ENCODE measurements at regions not wholly inside any gene's neighbourhood (a gene's known extent, or its start where the extent isn't known, plus 50 kb on each side); places are given as distances from the start of the nearest gene placed in this dataset.

DNA sequence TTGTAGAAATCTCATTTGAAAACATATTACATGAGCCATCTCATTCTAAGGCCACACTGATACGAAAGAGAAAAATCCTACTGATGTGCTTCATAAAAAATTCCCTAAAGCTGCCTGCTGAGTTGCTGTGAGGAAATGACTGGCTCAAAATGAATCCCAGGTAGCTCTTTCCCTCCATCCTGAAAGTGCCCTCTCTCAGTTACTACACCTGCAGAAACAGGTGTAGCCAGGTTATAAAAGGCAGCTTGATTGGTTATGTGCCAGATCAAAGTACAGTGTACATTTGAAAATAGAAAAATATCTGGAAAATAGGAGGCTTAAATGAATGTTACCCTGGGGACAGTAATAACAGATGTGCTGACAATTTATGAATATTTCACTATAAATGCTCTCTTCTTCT is 833.4 kb upstream of the ADGRL4 start:
- Histone ChIP-seq H3K27me3 (ENCODE audit: control insufficient read depth, insufficient read depth, low read length) (no peaks in the 10 kb centered on the region), H3K4me1 (ENCODE audit: control insufficient read depth in 2 of 3, insufficient read depth in 2 of 3, low read depth in 1 of 3, low read length in 3 of 3) (no peaks in the 10 kb centered on the region), H3K9me3 (ENCODE audit: control insufficient read depth in 2 of 3, insufficient read depth in 1 of 3, low read length in 3 of 3) (no peaks in the 10 kb centered on the region), H3K9ac (ENCODE audit: low read length in 3 of 3) (no peak overlapping the region), H3K36me3 (ENCODE audit: control insufficient read depth in 2 of 3, insufficient read depth in 3 of 3, low read length in 3 of 3) (no peaks in the 10 kb centered on the region), H3K4me3 (ENCODE audit: low read length in 3 of 3) (no peak overlapping the region), H3K27ac (ENCODE audit: low read depth in 2 of 2, low read length in 2 of 2) (no peak overlapping the region)
- TF ChIP-seq, protein P1, sequence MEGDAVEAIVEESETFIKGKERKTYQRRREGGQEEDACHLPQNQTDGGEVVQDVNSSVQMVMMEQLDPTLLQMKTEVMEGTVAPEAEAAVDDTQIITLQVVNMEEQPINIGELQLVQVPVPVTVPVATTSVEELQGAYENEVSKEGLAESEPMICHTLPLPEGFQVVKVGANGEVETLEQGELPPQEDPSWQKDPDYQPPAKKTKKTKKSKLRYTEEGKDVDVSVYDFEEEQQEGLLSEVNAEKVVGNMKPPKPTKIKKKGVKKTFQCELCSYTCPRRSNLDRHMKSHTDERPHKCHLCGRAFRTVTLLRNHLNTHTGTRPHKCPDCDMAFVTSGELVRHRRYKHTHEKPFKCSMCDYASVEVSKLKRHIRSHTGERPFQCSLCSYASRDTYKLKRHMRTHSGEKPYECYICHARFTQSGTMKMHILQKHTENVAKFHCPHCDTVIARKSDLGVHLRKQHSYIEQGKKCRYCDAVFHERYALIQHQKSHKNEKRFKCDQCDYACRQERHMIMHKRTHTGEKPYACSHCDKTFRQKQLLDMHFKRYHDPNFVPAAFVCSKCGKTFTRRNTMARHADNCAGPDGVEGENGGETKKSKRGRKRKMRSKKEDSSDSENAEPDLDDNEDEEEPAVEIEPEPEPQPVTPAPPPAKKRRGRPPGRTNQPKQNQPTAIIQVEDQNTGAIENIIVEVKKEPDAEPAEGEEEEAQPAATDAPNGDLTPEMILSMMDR (IDR thresholded peaks at IDR 0.05; ENCODE audit: borderline replicate concordance, extremely low read depth, insufficient read depth) = no peak
- FAIRE-seq (no peak), DNase-seq (no peak)
- intact Hi-C loops (cut with DNase I) = no loop called here

DNA sequence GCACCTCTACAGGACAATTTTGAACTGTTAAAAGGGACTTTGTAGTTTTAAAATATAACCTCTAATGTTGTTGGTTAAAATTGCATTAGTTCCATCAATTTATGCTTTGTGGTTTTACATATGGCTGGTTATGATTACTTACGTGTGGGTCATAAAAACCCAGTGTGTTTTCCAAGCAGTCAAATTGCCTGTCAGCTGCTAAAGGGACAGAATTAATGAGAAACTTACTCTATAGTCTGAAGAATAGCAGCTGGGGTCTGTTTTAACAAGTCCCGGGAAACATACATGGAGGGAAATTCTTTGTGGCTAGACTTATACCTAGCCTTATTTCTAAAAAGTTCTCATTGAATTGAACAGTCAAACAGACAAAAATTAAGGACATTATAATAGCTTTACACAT is 820.9 kb upstream of the ADGRL4 start:
- Histone ChIP-seq H3K4me1 (ENCODE audit: control insufficient read depth in 2 of 3, insufficient read depth in 2 of 3, low read depth in 1 of 3, low read length in 3 of 3) (no peaks in the 10 kb centered on the region), H3K36me3 (ENCODE audit: control insufficient read depth in 2 of 3, insufficient read depth in 3 of 3, low read length in 3 of 3) (no peaks in the 10 kb centered on the region), H3K9ac (ENCODE audit: low read length in 3 of 3) (no peak overlapping the region), H3K27ac (ENCODE audit: low read depth in 2 of 2, low read length in 2 of 2) (no peak overlapping the region), H3K27me3 (ENCODE audit: control insufficient read depth, insufficient read depth, low read length) (no peaks in the 10 kb centered on the region), H3K9me3 (ENCODE audit: control insufficient read depth in 2 of 3, insufficient read depth in 1 of 3, low read length in 3 of 3) (no peaks in the 10 kb centered on the region), H3K4me3 (ENCODE audit: low read length in 3 of 3) (no peak overlapping the region)
- TF ChIP-seq, protein P1 (IDR thresholded peaks at IDR 0.05; ENCODE audit: borderline replicate concordance, extremely low read depth, insufficient read depth) = no peak
- DNase-seq = peak in 2 of 5 donors; percentile 16 to 51
- no peak for FAIRE-seq
- intact Hi-C loops (cut with DNase I) = no loop called here

DNA sequence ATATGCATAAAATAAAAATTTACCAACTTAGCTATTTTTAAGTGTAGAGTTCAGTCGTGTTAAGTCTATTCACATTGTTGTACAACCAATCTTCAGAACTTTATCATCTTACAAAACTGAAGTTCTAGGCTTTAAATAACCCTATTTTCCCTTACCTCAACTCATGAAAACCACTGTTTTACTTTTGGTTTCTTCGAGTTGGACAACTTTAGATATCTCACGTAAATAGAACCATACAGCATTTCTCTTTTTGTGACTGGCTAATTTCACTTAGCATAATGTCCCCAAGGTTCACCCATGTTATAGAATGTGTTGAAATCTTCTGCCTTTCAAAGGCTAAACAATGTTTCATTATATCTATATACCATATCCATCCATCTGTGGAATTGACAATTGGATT is 819.0 kb upstream of the ADGRL4 start:
- intact Hi-C loops (cut with DNase I) = no loop called here
- peaks cover 0 to 2% (median 0%) of the 10 kb centered on the region in 3 donors for H3K9me3 ChIP-seq (ENCODE audit: control insufficient read depth in 2 of 3, insufficient read depth in 1 of 3, low read length in 3 of 3)
- H3K9ac ChIP-seq (ENCODE audit: low read length in 3 of 3) = no peak overlapping the region
- no peaks in the 10 kb centered on the region for H3K4me1 ChIP-seq (ENCODE audit: control insufficient read depth in 2 of 3, insufficient read depth in 2 of 3, low read depth in 1 of 3, low read length in 3 of 3)
- no peak overlapping the region for H3K27ac ChIP-seq (ENCODE audit: low read depth in 2 of 2, low read length in 2 of 2)
- no peaks in the 10 kb centered on the region for H3K27me3 ChIP-seq (ENCODE audit: control insufficient read depth, insufficient read depth, low read length)
- no peak for FAIRE-seq
- H3K36me3 ChIP-seq (ENCODE audit: control insufficient read depth in 2 of 3, insufficient read depth in 3 of 3, low read length in 3 of 3) = no peaks in the 10 kb centered on the region
- DNase-seq = no peak
- no peak overlapping the region for H3K4me3 ChIP-seq (ENCODE audit: low read length in 3 of 3)
- TF ChIP-seq, protein P1 (IDR thresholded peaks at IDR 0.05; ENCODE audit: borderline replicate concordance, extremely low read depth, insufficient read depth) = no peak

DNA sequence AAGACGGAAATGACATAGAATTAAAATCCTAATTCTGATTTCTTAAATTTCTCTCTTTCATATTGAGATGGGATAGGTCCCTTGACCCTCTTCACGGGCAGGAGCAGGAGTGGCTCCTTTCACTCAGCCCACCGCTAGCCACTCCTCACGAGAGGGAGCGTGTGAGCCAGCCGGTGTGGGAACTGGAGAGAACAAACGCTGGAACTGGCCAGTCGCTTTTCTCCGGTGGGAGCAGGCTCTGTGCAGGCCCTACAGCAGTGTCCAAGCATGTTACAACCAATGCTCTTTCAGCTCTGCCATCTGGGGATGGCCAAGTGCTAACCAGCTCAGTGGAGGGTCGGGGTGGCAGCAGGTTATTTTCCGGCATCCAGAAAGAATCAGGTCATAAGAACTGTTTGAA is 815.5 kb upstream of the ADGRL4 start:
- Histone ChIP-seq H3K36me3 (ENCODE audit: control insufficient read depth in 2 of 3, insufficient read depth in 3 of 3, low read length in 3 of 3) (no peaks in the 10 kb centered on the region), H3K4me1 (ENCODE audit: control insufficient read depth in 2 of 3, insufficient read depth in 2 of 3, low read depth in 1 of 3, low read length in 3 of 3) (no peaks in the 10 kb centered on the region), H3K9me3 (ENCODE audit: control insufficient read depth in 2 of 3, insufficient read depth in 1 of 3, low read length in 3 of 3) (peaks cover 0 to 2% (median 0%) of the 10 kb centered on the region in 3 donors), H3K4me3 (ENCODE audit: low read length in 3 of 3) (no peak overlapping the region), H3K27me3 (ENCODE audit: control insufficient read depth, insufficient read depth, low read length) (no peaks in the 10 kb centered on the region), H3K9ac (ENCODE audit: low read length in 3 of 3) (no peak overlapping the region), H3K27ac (ENCODE audit: low read depth in 2 of 2, low read length in 2 of 2) (no peak overlapping the region)
- peak in 1 of 5 donors; percentile 26 for DNase-seq
- TF ChIP-seq, protein P1 (IDR thresholded peaks at IDR 0.05; ENCODE audit: borderline replicate concordance, extremely low read depth, insufficient read depth) = no peak
- no peak for FAIRE-seq
- intact Hi-C loops (cut with DNase I) = no loop called here

Measured in kidney (tissue), 13 donors.